ENCODE measurements at regions not wholly inside any gene's neighbourhood (a gene's known extent, or its start where the extent isn't known, plus 50 kb on each side); places are given as distances from the start of the nearest gene placed in this dataset.
A peak's percentile ranks its signal among the peaks of the same experiment; 100 is the strongest.

GRCh38 chr12:107843351-107844311 lies 69.1 kb downstream of the ASCL4 start:
- peaks cover 4 to 16% (median 11%) of the 10 kb centered on the region in 4 donors for H3K4me1 ChIP-seq (ENCODE audit: control insufficient read depth in 4 of 4, insufficient read depth in 4 of 4, low read length in 3 of 4)
- no peaks in the 10 kb centered on the region for H3K9me3 ChIP-seq (ENCODE audit: control insufficient read depth in 4 of 4, low read length in 3 of 4)
- TF ChIP-seq EGR1 (IDR thresholded peaks at IDR 0.05; ENCODE audit: low read depth in 2 of 2), result no peak
- TF ChIP-seq RXRA (IDR thresholded peaks at IDR 0.05), result no peak
- TF ChIP-seq NR2F2 (IDR thresholded peaks at IDR 0.05), result no peak
- no peak for TF ChIP-seq GABPA (IDR thresholded peaks at IDR 0.05 in 1 of 2, conservative IDR thresholded peaks at IDR 0.05 in 1 of 2)
- no peak for TF ChIP-seq SP1 (IDR thresholded peaks at IDR 0.05)
- H3K9ac ChIP-seq (ENCODE audit: low read depth in 1 of 2, low read length in 2 of 2), result no peak overlapping the region
- H3K27me3 ChIP-seq (ENCODE audit: control insufficient read depth in 4 of 4, insufficient read depth in 4 of 4, low read length in 3 of 4), result peaks cover 0 to 13% (median 4%) of the 10 kb centered on the region in 4 donors
- no peak overlapping the region for H3K27ac ChIP-seq (ENCODE audit: low read depth in 1 of 2, low read length in 2 of 2)
- 3% methylated on average over 59 of the region's 59 CpGs for WGBS
- DNase-seq (ENCODE audit: low spot score), result no peak
- no peak overlapping the region for H3K4me3 ChIP-seq (ENCODE audit: low read depth in 1 of 3, low read length in 3 of 3)
- no peaks in the 10 kb centered on the region for H3K36me3 ChIP-seq (ENCODE audit: control insufficient read depth in 4 of 4, insufficient read depth in 3 of 4, low read depth in 1 of 4, low read length in 3 of 4)

- no peaks in the 10 kb centered on the region for H3K36me3 ChIP-seq (ENCODE audit: control insufficient read depth in 4 of 4, insufficient read depth in 3 of 4, low read depth in 1 of 4, low read length in 3 of 4)
- WGBS, result 4% methylated on average over 54 of the region's 54 CpGs
- H3K4me1 ChIP-seq (ENCODE audit: control insufficient read depth in 4 of 4, insufficient read depth in 4 of 4, low read length in 3 of 4), result peaks cover 4 to 16% (median 11%) of the 10 kb centered on the region in 4 donors
- H3K9me3 ChIP-seq (ENCODE audit: control insufficient read depth in 4 of 4, low read length in 3 of 4), result no peaks in the 10 kb centered on the region
- no peak for TF ChIP-seq SP1 (IDR thresholded peaks at IDR 0.05)
- no peak for TF ChIP-seq CTCF (IDR thresholded peaks at IDR 0.05; ENCODE audit: low read depth, low read length, missing input control)
- TF ChIP-seq FOXA1 (IDR thresholded peaks at IDR 0.05), result no peak
- TF ChIP-seq TAF1 (conservative IDR thresholded peaks at IDR 0.05), result no peak
- TF ChIP-seq NR2F2 (IDR thresholded peaks at IDR 0.05), result no peak
- no peak for TF ChIP-seq RAD21 (IDR thresholded peaks at IDR 0.05)
- no peak for TF ChIP-seq REST (IDR thresholded peaks at IDR 0.05)
- TF ChIP-seq FOXA2 (IDR thresholded peaks at IDR 0.05), result no peak
- TF ChIP-seq MAX (IDR thresholded peaks at IDR 0.05), result no peak
- no peak for TF ChIP-seq RXRA (IDR thresholded peaks at IDR 0.05)
- H3K9ac ChIP-seq (ENCODE audit: low read depth in 1 of 2, low read length in 2 of 2), result no peak overlapping the region
- no peak for DNase-seq (ENCODE audit: low spot score)
- peak overlapping the region in 1 of 3 donors; percentile 16 for H3K4me3 ChIP-seq (ENCODE audit: low read depth in 1 of 3, low read length in 3 of 3)
- no peak overlapping the region for H3K27ac ChIP-seq (ENCODE audit: low read depth in 1 of 2, low read length in 2 of 2)
- H3K27me3 ChIP-seq (ENCODE audit: control insufficient read depth in 4 of 4, insufficient read depth in 4 of 4, low read length in 3 of 4), result peaks cover 0 to 13% (median 4%) of the 10 kb centered on the region in 4 donors
Observed at GRCh38 chr12:107844312-107844921, 69.9 kb downstream of the ASCL4 start.
